H1 (cell line): ENCODE measurements at regions not wholly inside any gene's neighbourhood (a gene's known extent, or its start where the extent isn't known, plus 50 kb on each side); places are given as distances from the start of the nearest gene placed in this dataset.

Experiments
- CTCF ChIA-PET: fragments of 300-600 bp; sonication (Branson Sonifier 250); formaldehyde crosslinking; loops from one replicate; lab custom pipeline; 2021; ENCODE audit not compliant: partially characterized antibody; lab: Charles Lee
- POLR2A ChIA-PET: fragments of 300-600 bp; sonication (Branson Sonifier 250); formaldehyde crosslinking; loops from one replicate; lab custom pipeline; 2021; ENCODE audit warnings: inconsistent platforms; ENCODE audit not compliant: partially characterized antibody; lab: Charles Lee
- DNase-seq, 2 experiments: peaks; one replicate each; pipeline versions ENCODE4 v3.0.0 to v3.0.0-alpha.2; 2010 to 2022; ENCODE audit warnings: low spot score in 2 of 2, low read depth in 1 of 2, mixed read lengths in 1 of 2
- FAIRE-seq: peaks from 2 replicates; lab custom pipeline; 2011; peaks lifted over from hg19 to GRCh38; lab: Jason Lieb, UNC
- H2AFZ ChIP-seq: 2 replicates; pipeline ENCODE4 v1.8.1; 2012; ENCODE audit warnings: low read length, inconsistent platforms
- H2AK5ac ChIP-seq: 2 replicates; pipeline ENCODE4 v1.6.1; 2013; ENCODE audit warnings: low read depth, low read length
- H2BK120ac ChIP-seq: replicated peaks from 2 replicates; pipeline ENCODE3; 2013; ENCODE audit warnings: low read depth, low read length, inconsistent platforms
- H2BK12ac ChIP-seq: 2 replicates; pipeline ENCODE4 v1.6.1; 2013; ENCODE audit warnings: low read depth, low read length
- H2BK15ac ChIP-seq: 2 replicates; pipeline ENCODE4 v1.6.1; 2013; ENCODE audit warnings: low read length
- H2BK20ac ChIP-seq: 2 replicates; pipeline ENCODE4 v1.6.1; 2013; ENCODE audit warnings: low read length
- H2BK5ac ChIP-seq: 2 replicates; pipeline ENCODE4 v1.6.1; 2013; ENCODE audit warnings: low read depth, low read length
- H3K14ac ChIP-seq: 2 replicates; pipeline ENCODE4 v1.6.1; 2013; ENCODE audit warnings: inconsistent platforms; ENCODE audit not compliant: insufficient read length
- H3K18ac ChIP-seq: 2 replicates; pipeline ENCODE4 v1.6.1; 2013; ENCODE audit warnings: low read length; ENCODE audit errors: extremely low read depth
- H3K23ac ChIP-seq: 2 replicates; pipeline ENCODE4 v1.6.1; 2013; ENCODE audit warnings: inconsistent platforms; ENCODE audit not compliant: insufficient read length
- H3K23me2 ChIP-seq: 2 replicates; pipeline ENCODE4 v1.6.1; 2013; ENCODE audit warnings: low read depth, low read length
- H3K27ac ChIP-seq: 2 replicates; pipeline ENCODE4 v1.6.1; 2011; ENCODE audit warnings: low read depth, low read length, inconsistent platforms
- H3K27me3 ChIP-seq, 4 experiments: replicated peaks in 1 of 4; 1 replicate in 1 of 4; 2 replicates in 3 of 4; pipeline versions ENCODE4 v1.6.1 to v1.8.1; 2011 to 2013; ENCODE audit warnings: low read length in 3 of 4, mild to moderate bottlenecking in 3 of 4, inconsistent platforms in 2 of 4, mixed read lengths in 2 of 4, moderate library complexity in 1 of 4; ENCODE audit not compliant: control insufficient read depth in 3 of 4, insufficient read depth in 3 of 4; ENCODE audit errors: extremely low read depth in 1 of 4
- H3K36me3 ChIP-seq, 4 experiments: 2 replicates each; pipeline versions ENCODE4 v1.6.1 to v1.8.1; 2011 to 2013; ENCODE audit warnings: mild to moderate bottlenecking in 4 of 4, low read length in 3 of 4, moderate library complexity in 2 of 4, control low read depth in 1 of 4, inconsistent platforms in 1 of 4; ENCODE audit not compliant: insufficient read depth in 4 of 4, control insufficient read depth in 2 of 4
- H3K4ac ChIP-seq: replicated peaks from 2 replicates; pipeline ENCODE3; 2013; ENCODE audit warnings: low read length, low read depth, mixed read lengths, inconsistent platforms; ENCODE audit not compliant: insufficient read length
- H3K4me1 ChIP-seq, 4 experiments: replicated peaks in 1 of 4; 1 replicate in 1 of 4; 2 replicates in 3 of 4; pipeline versions ENCODE4 v1.6.1 to v1.8.1; 2011 to 2013; ENCODE audit warnings: low read length in 3 of 4, inconsistent platforms in 2 of 4, mixed read lengths in 1 of 4; ENCODE audit not compliant: insufficient read depth in 4 of 4, control insufficient read depth in 3 of 4
- H3K4me2 ChIP-seq, 2 experiments: 2 replicates each; pipeline versions ENCODE4 v1.6.1 to v1.8.1; 2011 to 2013; ENCODE audit warnings: low read depth in 2 of 2, low read length in 2 of 2, control low read depth in 1 of 2, inconsistent platforms in 1 of 2, mild to moderate bottlenecking in 1 of 2; ENCODE audit not compliant: insufficient read depth in 1 of 2
- H3K4me3 ChIP-seq, 4 experiments: fragments of 200-600, 300-600 bp in 1 of 4; sonication (generic), shearing (Covaris generic), sonication (Bioruptor Twin) in 1 of 4; 2 replicates each; pipeline versions ENCODE4 v1.5.1 to v1.8.1; 2011 to 2016; ENCODE audit warnings: low read length in 4 of 4, low read depth in 3 of 4, control low read depth in 2 of 4, inconsistent platforms in 2 of 4, mild to moderate bottlenecking in 2 of 4, mixed read lengths in 1 of 4, moderate library complexity in 1 of 4; ENCODE audit not compliant: insufficient read depth in 2 of 4; ENCODE audit errors: extremely low read depth in 1 of 4
- H3K56ac ChIP-seq: replicated peaks from 2 replicates; pipeline ENCODE3; 2013; ENCODE audit warnings: low read depth, mild to moderate bottlenecking, mixed read lengths, low read length, inconsistent platforms; ENCODE audit not compliant: insufficient read length
- H3K79me1 ChIP-seq: 2 replicates; pipeline ENCODE4 v1.6.1; 2013; ENCODE audit warnings: low read depth, low read length, control low read depth
- H3K79me2 ChIP-seq, 2 experiments: 2 replicates each; pipeline versions ENCODE4 v1.6.1 to v1.8.1; 2012 to 2013; ENCODE audit warnings: low read length in 2 of 2, mild to moderate bottlenecking in 2 of 2, inconsistent platforms in 1 of 2; ENCODE audit not compliant: insufficient read depth in 2 of 2, control insufficient read depth in 1 of 2
- H3K9ac ChIP-seq, 4 experiments: replicated peaks in 1 of 4; 1 replicate in 1 of 4; 2 replicates in 3 of 4; pipeline versions ENCODE4 v1.6.1 to v1.8.1; 2011 to 2013; ENCODE audit warnings: low read depth in 3 of 4, low read length in 3 of 4, control low read depth in 2 of 4, mild to moderate bottlenecking in 2 of 4, moderate library complexity in 2 of 4, inconsistent platforms in 1 of 4; ENCODE audit errors: extremely low read depth in 1 of 4
- H3K9me3 ChIP-seq, 2 experiments: 2 replicates each; pipeline versions ENCODE4 v1.6.1 to v1.8.1; 2012 to 2013; ENCODE audit warnings: mild to moderate bottlenecking in 2 of 2, moderate library complexity in 2 of 2, control low read depth in 1 of 2, inconsistent platforms in 1 of 2, low read depth in 1 of 2, low read length in 1 of 2, mixed read lengths in 1 of 2; ENCODE audit not compliant: insufficient read depth in 2 of 2
- H4K20me1 ChIP-seq, 2 experiments: replicated peaks in 1 of 2; 2 replicates each; pipeline versions ENCODE3 to v1.8.1; 2011 to 2013; ENCODE audit warnings: inconsistent platforms in 2 of 2, low read length in 2 of 2, mild to moderate bottlenecking in 1 of 2; ENCODE audit not compliant: insufficient read depth in 2 of 2, control insufficient read depth in 1 of 2
- H4K5ac ChIP-seq: 2 replicates; pipeline ENCODE4 v1.6.1; 2013; ENCODE audit warnings: low read length, low read depth, mixed read lengths, inconsistent platforms; ENCODE audit not compliant: insufficient read length
- H4K8ac ChIP-seq: 2 replicates; pipeline ENCODE4 v1.8.0; 2013; ENCODE audit warnings: mild to moderate bottlenecking, moderate library complexity, low read length, inconsistent platforms; ENCODE audit not compliant: insufficient read depth; ENCODE audit errors: extremely low read depth
- H4K91ac ChIP-seq: replicated peaks from 2 replicates; pipeline ENCODE3; 2013; ENCODE audit warnings: low read length, mixed read lengths, inconsistent platforms; ENCODE audit not compliant: insufficient read length
- BACH1 ChIP-seq: IDR thresholded peaks from 2 replicates; pipeline ENCODE4 v1.6.1; 2012; ENCODE audit warnings: low read length, improper control_type of control experiment
- EGR1 ChIP-seq: IDR thresholded peaks from 2 replicates; pipeline ENCODE4 v1.6.1; 2011; ENCODE audit warnings: low read depth, low read length, borderline replicate concordance
- EP300 ChIP-seq, 2 experiments: IDR thresholded peaks; 1 replicate in 1 of 2; 2 replicates in 1 of 2; pipeline ENCODE4 v1.6.1; 2011 to 2012; ENCODE audit warnings: low read depth in 2 of 2, low read length in 2 of 2, mild to moderate bottlenecking in 2 of 2, borderline replicate concordance in 1 of 2, inconsistent platforms in 1 of 2, moderate library complexity in 1 of 2
- JUND ChIP-seq: IDR thresholded peaks from 2 replicates; pipeline ENCODE4 v1.6.1; 2011; ENCODE audit warnings: mild to moderate bottlenecking, improper control_type of control experiment, low read length
- KDM1A ChIP-seq: fragments of 200-600, 300-600 bp; sonication (generic); IDR thresholded peaks from 2 replicates; pipeline ENCODE4 v1.7.1; 2016; ENCODE audit warnings: mild to moderate bottlenecking, low read length, borderline replicate concordance
- RXRA ChIP-seq: IDR thresholded peaks from 2 replicates; pipeline ENCODE4 v1.6.1; 2011; ENCODE audit warnings: low read depth, mild to moderate bottlenecking, low read length, moderate library complexity; ENCODE audit not compliant: insufficient read depth
- SAP30 ChIP-seq: fragments of 300-600 bp; sonication (generic); IDR thresholded peaks from 2 replicates; pipeline ENCODE4 v1.7.1; 2012; ENCODE audit warnings: low read length, moderate library complexity, mild to moderate bottlenecking, inconsistent platforms; ENCODE audit not compliant: insufficient read depth, insufficient replicate concordance
- SIRT6 ChIP-seq: IDR thresholded peaks from one replicate; pipeline ENCODE4 v1.7.1; 2012; ENCODE audit warnings: low read length, inconsistent platforms
- SP2 ChIP-seq: IDR thresholded peaks from 2 replicates; pipeline ENCODE4 v1.6.1; 2012; ENCODE audit warnings: mild to moderate bottlenecking, low read length, inconsistent platforms
- SP4 ChIP-seq: IDR thresholded peaks from 2 replicates; pipeline ENCODE4 v1.6.1; 2012; ENCODE audit warnings: low read length, inconsistent platforms
- SUZ12 ChIP-seq: fragments of 200-600 bp; sonication (generic); IDR thresholded peaks from 2 replicates; pipeline ENCODE4 v1.6.1; 2012; ENCODE audit warnings: mild to moderate bottlenecking, inconsistent platforms, low read length, moderate library complexity, mixed read lengths
- TAF7 ChIP-seq: optimal IDR thresholded peaks from 2 replicates; pipeline ENCODE3; 2011; ENCODE audit warnings: low read depth, mild to moderate bottlenecking, inconsistent platforms, low read length, moderate library complexity, borderline replicate concordance
- YY1 ChIP-seq: IDR thresholded peaks from 2 replicates; pipeline ENCODE4 v1.6.1; 2011; ENCODE audit warnings: low read depth, mild to moderate bottlenecking, low read length
- WGBS, 2 experiments: shearing (Covaris generic) in 1 of 2; methylation state at CpG; one replicate each; pipeline versions ENCODE4 v1.1.6 to v1.1.7; 2013 to 2015; ENCODE audit warnings: low lambda C conversion rate in 2 of 2, mixed read lengths in 2 of 2, inconsistent platforms in 1 of 2, low coverage in 1 of 2, missing lambda C conversion rate in 1 of 2; ENCODE audit not compliant: insufficient replicate concordance in 2 of 2, insufficient coverage in 1 of 2, insufficient read length in 1 of 2; ENCODE audit errors: extremely low coverage in 1 of 2, missing lambda C conversion rate in 1 of 2; 5-methylcytosine and 5-hydroxymethylcytosine counted together

DNA sequence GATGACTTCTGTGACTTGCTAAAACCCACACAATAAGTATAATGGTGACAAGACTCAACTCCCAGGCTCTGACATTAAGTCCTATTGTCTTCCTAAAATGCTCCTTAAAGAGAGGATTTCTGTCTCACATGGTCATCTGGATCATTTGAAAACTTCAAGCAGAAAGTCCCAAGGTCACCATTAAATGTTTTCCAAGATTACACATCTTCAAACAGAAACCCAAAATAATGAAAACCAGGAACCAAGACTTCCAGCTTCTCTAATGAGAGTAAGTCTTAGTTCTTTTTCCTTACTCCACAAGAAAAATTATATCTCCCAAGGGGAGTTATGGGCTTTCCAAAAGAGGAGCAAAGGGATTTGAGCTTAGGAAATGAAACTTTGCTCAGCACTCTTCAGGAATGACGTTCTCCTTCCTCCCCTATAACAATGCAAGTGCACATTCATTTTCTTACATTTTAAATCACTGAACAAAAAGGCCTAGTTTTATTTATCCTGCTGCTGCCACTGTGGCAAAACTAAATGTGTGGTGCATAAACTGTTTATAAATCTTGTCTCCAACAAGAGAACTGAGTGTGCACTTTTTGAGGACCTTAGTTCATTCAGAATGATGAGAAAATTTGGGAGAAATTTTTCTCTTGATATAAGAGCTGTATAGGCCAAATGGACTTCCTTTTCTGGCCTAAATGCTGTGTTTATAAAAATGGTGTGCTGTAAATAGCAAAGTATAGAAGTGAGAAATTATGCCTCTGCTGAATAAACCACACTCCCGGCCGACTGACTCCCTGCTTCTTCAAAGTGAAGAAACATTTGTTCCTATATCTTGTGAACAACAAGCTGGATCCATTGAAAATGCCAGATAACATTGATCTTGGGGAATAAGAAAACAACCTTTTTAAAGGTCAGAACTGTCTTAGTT is 148.4 kb upstream of the PLEKHG7 start:
- Histone ChIP-seq H4K20me1 (no peaks in the 10 kb centered on the region), H3K18ac (no peak overlapping the region), H2BK20ac (no peak overlapping the region), H2BK5ac (no peak overlapping the region), H2AFZ (no peak overlapping the region), H3K9ac (no peak overlapping the region), H3K4me1 (peaks cover 0 to 5% (median 0%) of the 10 kb centered on the region in 4 experiments; a peak in 1 of 7 replicates), H3K27me3 (no peaks in the 10 kb centered on the region), H3K27ac (no peak overlapping the region), H3K14ac (no peak overlapping the region), H3K9me3 (no peaks in the 10 kb centered on the region), H3K36me3 (no peaks in the 10 kb centered on the region), H2BK120ac (no peak overlapping the region), H3K79me2 (no peaks in the 10 kb centered on the region), H4K5ac (no peak overlapping the region), H3K79me1 (no peaks in the 10 kb centered on the region), H3K23ac (no peak overlapping the region), H3K4ac (no peak overlapping the region), H4K91ac (no peak overlapping the region), H3K4me3 (no peak overlapping the region), H3K56ac (no peak overlapping the region), H3K4me2 (no peak overlapping the region), H3K23me2 (no peaks in the 10 kb centered on the region; the same call in 1 of the 2 replicates), H2BK12ac (no peak overlapping the region), H2AK5ac (no peak overlapping the region), H2BK15ac (no peak overlapping the region), H4K8ac (no peak overlapping the region)
- POLR2A ChIA-PET: interaction anchor here (1.4 kb wide), 1 partner anchor 409 kb away, joined by 3 read pairs; the partner anchor contains the start of gene BTG1
- FAIRE-seq (no peak), DNase-seq (no peak)
- WGBS, 2 experiments: 94% methylated on average over 3 of the region's 3 CpGs; no CpG with 5 or more reads in 1 of the 2 experiments
- CTCF ChIA-PET: interaction anchor here (0.5 to 0.9 kb wide), 2 partner anchors 54 to 147 kb away, joined by 3 read pairs; no protein-coding TSS in a partner anchor
- TF ChIP-seq EGR1 (no peak), TAF7 (no peak), SAP30 (no peak), SP4 (no peak), KDM1A (no peak), SP2 (no peak), BACH1 (no peak), SUZ12 (no peak), SIRT6 (no peak), JUND (no peak), EP300 (IDR thresholded peaks at IDR 0.05; ENCODE audit: borderline replicate concordance in 1 of 2, low read depth in 2 of 2, low read length in 2 of 2) (no peak), YY1 (no peak), RXRA (no peak)
